Cardiac septum (tissue), 1 donor: ENCODE measurements at regions not wholly inside any gene's neighbourhood (a gene's known extent, or its start where the extent isn't known, plus 50 kb on each side); places are given as distances from the start of the nearest gene placed in this dataset.
"Not testable (repeated sequence)": the region's sequence is repeated elsewhere in the genome, so short reads cannot be mapped to it uniquely, and the experiment has no call there.

ENCODE experiments used
- DNase-seq: peaks from one replicate; pipeline ENCODE4 v3.0.0-alpha.2; 2020; ENCODE audit warnings: low spot score
- intact Hi-C: fragments of 100-400 bp; cut with DNase I; formaldehyde crosslinking; loops from one replicate; pipeline ENCODE4 v1.14.0; 2022
- donor health status: DM: no; HTN: no; CAD: no.

DNA sequence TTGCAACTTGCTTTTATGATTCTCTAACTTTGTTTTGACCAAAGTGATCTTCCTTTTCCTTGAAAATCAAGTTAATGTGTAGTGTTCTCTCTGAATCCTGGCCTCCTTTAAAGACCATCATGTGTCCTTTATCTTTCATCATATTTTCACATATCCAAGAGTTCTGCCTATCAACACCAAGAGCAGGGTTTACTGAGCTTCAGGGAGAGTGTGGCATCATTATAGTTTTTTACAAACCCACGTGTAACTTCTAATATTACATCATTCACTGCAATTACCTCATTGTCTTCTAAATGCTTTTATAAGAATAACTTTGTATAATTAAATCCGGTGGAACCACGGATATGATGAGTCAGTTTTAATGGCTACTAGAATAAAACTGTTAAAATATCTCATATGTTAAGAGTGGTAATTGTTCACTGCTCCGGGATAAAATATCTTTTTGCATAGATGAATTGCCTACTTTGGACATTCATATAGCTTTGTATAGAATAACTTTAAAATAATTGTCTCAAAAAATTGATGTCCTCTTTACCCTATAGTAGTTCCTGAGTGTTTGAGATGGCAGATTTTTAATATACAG lies 248.8 kb upstream of the GRM7 start:
- intact Hi-C loops: no loop called here
- no peak for DNase-seq

DNA sequence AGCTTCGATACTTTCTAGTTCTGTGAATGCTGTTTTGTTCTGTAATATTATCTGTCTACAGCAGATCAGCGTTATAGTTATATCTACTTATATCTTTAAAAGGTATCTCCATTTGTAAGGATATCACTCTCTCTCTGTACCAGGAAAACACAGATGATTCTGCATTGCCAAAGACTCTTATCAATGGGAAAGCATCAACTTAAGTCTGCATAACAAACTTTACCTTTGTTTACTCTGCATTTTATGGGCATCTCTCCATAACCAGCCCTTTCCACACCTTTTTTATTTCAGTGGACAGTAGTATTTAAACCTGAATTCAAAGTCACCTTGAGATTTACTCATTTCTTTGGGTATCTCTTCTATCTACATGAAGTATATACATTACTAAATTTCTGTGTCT lies 238.7 kb upstream of the GRM7 start:
- intact Hi-C loops: no loop called here
- no peak for DNase-seq

DNA sequence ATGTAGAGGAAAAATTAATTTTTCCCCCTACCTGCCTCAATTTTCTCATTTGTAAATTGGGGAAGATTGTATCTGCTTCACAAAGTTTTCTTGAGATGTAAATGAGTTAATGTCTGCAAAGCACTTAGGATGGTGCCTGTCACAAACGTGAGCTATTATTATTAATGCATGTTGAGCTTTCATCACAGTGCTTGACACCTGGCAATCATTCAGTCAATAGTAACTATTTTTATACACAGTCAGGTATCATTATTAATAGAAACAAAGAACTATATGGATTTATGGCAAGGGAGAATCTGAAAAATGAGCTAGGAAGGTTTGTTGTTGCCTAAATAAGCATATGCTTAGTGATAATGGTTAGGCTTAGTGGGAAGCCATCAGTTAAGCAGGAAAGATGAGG lies 238.2 kb upstream of the GRM7 start:
- intact Hi-C loops: no loop called here
- no peak for DNase-seq

DNA sequence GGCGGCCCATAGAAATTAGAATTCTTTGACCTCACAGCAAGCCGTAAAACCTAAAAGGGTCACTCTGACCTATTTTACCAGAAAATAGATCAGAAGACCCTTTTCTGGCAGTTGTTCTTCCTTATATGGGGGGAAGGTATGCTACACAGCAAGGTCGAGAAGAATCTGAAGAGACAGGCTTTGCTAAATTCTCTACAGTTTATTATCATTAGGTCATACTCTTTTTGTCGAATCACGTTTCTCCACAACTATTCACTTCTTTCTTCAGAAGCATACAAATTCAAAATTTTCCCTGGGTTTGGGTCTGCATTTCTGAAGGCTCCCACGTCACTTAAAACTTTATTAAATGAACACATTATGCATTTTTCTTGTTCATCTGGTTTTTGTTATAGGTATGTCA lies 229.5 kb upstream of the GRM7 start:
- intact Hi-C loops: no loop called here
- DNase-seq: no peak

DNA sequence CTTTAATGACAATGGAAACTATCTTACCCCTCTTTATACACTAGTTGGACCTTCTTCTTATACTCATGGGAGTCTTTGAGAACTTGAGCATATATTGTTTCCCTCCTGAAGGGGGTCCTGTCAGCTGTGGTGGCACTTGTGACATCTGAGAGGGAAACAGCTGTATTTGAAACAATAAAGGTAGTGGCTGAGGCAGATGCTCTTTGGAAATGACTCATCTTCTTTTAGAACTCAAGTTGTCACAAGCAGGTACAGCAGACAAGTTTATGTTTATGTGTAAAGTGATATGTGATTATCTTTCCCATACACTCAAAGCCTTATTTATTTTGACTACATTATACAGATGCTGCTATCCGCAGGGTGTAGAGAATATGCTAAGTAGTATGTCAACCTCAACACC lies 220.0 kb upstream of the GRM7 start:
- intact Hi-C loops: no loop called here
- DNase-seq: no peak

DNA sequence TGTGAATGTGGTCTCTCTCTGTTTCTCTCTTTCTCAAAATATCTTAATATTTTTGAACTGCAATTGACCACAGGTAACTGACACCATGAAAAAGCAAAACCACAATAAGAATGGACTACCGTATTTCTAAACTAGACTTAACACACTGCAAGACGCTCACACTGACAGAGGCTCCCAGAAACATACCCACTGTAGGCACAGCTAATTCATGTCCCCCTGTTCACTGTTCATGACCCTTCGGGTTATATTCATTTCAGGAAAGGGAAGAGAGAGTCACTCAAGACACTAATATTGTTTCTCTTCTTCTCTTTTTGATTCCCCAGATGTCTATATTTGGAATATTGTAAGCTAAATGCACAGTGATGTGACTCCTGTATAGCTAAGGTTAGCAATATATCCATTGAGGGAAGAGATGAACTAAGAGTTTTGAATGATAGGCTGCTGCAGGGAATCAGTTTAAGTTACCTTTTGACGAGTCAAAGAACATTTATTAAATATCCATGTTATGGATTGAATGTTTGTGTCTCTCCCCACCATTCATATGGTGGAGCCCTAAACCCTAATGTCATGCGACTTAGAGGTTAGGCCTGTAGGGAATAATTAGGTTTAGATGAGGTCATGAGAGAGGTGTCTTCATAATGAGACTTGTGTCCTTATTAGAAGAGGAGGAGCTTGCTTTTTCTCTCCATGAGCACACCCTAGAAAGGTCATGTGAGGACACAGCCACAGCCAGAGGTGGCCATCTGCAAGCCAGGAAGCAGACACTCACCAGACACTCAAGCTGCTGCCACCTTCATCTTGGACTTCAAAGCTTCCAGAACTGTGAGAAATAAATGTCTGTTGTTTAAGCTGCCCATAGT lies 216.6 kb upstream of the GRM7 start:
- DNase-seq: no peak
- intact Hi-C loops: no loop called here

DNA sequence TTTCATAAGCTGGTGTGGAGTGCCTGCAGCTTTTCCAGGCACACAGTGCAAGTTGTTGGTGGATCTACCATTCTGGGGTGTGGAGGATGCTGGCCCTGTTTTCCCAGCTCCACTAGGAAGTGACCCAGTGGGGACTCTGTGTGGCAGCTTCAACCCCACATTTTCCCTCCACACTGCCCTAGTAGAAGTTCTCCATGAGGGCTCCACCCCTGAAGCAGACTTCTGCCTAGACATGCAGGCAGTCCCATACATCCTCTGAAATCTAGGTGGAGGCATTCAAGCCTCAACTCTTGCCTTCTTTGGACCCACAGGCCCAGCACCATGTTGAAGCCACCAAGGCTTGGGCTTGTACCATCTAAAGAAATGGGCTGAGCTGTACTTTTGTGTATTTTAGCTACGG lies 206.2 kb upstream of the GRM7 start:
- intact Hi-C loops: no loop called here
- no peak for DNase-seq

DNA sequence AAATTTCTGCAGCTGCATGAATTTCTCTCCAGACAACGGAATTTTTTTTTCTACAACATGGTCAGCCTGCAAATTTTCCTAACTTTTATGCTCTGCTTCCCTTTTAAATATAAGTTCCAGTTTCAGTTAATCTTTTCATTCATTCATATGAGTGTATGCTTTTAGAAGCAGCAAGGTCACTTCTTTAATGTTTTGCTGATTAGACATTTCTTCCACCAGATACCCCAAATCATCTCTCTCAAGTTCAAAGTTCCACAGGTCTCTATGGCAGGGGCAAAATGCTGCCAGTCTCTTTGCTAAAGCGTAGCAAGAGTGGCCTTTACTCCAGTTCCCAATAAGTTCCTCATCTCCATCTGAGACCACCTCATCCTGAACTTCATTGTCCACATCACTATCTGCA lies 205.6 kb upstream of the GRM7 start:
- intact Hi-C loops: no loop called here

DNA sequence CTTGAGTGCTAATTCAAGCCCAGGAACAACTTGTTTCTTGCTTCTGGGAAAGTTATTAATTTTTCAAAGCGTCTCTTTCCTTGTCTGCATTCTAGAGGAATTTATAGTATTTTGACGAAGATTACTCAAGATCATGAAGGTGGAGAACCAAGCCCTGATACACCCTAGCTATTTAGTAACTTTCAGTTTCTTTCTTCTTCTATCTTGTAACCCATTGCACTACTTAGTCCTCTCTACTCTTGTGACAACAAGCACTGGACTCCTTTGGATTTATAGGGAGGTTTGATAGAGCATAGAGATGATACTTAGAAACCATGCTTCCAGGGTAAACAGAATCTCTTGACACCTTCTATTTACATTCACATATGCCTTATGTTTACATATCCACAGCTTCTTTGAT lies 203.3 kb upstream of the GRM7 start:
- DNase-seq: no peak

More for the DNA sequence above, 205.6 kb upstream of the GRM7 start:
- no peak for DNase-seq

DNA sequence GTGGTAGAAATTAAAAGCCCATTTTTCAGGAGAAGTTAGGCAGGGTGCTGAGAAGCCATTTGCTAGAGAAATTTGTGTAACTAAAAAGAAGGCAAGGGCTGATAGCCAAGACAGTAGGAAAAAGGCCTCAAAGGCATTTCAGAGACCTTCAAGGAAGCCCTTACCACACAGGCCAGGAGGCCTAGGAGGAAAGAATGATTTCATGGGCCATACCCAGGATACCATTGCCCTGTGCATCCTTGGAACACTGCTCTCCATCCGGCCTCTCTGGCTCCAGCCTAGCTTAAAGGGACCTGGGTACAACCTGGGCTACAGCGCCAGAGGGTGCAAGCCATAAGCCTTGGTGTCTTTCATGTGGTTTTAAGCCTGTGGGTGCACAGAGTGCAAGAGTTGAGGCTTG lies 193.6 kb upstream of the GRM7 start:
- intact Hi-C loops: no loop called here
- no peak for DNase-seq

More for the DNA sequence above, 203.3 kb upstream of the GRM7 start:
- intact Hi-C loops: no loop called here

DNA sequence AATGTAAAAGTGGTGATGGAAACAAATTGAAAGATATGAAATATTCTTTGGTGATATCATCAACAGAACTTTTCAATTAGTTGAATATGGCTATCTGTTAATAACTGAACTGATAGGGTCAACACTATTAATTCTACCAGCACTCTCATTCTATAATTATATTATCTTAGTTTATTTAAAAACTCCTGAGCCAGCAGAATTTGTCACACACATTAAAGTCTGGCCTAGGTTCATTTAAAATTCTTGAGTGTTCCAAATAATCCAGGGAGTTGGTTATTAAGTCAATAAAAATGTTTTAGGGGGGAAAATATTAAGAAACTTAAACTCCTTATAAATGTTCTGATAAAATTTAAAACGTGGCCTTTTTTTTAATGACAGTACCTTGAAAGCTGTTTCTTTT lies 189.6 kb upstream of the GRM7 start:
- intact Hi-C loops: no loop called here
- no peak for DNase-seq

DNA sequence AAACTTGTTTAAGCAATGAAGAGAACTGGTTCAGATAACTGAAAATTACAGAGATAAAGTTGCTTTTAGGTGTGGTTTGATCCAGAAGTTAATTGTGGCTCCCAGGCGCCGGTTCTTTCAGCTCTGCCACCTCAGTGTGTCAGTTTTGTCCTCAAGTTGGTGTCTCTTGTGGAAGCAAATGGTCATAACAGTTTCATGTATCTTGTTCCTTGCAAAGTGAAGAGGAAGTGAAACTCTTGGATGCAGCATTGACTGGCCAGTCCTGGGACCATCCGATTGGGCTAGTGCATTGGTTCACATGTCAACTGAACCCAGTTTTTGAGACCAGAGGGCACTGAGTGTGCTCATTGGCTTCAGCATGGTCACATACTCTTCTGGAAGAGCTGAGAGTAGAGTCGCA lies 181.4 kb upstream of the GRM7 start:
- no peak for DNase-seq
- intact Hi-C loops: no loop called here

DNA sequence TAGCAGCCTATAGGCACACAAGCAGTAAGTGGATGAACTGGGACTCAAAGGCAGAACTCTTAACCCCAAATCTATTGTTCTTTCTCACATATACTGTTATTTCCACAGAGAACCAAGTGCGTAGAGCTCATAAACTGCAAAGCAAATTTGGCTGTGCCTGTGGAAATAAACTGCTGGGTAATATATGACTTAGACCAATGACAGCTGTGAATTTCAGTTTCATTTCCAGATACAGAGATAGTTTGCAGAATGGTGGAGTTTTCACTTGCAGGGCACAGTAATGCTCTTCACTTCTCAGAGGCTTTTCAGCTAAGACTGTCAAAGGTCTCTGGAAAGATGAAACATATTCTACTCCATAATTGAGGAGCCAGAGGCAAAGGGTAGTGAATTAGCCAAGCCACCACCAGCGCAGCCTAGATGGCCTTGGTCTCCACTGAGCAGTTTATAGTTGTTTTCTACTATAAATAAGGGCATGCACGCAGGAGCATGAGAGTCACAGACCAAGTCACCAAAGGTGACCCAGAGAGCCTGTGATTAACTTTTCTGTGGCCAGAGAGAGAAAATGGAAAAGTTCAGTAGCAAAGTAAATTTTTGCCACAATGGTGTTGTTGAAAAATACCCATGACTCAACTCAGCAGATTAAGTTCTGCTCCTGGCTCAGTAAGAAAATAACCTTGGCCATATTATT lies 180.7 kb upstream of the GRM7 start:
- intact Hi-C loops: no loop called here
- DNase-seq: no peak

DNA sequence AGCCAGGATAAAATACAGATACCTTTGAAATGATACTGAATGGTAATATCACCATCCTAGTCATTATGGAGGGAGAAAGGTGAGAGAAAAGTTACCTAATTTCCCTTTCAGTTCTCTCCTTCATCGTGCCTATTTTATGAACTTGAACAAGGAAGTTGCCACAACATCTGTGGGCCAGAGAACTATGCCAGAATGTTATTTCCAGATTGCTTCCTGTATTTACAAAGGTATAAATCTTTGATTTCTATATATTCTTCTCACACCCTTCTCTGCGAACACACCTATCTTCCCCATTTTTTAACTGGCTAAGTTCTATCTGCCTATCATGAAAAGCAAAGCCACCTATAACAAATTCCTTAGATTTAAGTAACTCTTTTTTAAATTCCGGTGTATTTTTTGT lies 163.6 kb upstream of the GRM7 start:
- DNase-seq: no peak
- intact Hi-C loops: no loop called here

DNA sequence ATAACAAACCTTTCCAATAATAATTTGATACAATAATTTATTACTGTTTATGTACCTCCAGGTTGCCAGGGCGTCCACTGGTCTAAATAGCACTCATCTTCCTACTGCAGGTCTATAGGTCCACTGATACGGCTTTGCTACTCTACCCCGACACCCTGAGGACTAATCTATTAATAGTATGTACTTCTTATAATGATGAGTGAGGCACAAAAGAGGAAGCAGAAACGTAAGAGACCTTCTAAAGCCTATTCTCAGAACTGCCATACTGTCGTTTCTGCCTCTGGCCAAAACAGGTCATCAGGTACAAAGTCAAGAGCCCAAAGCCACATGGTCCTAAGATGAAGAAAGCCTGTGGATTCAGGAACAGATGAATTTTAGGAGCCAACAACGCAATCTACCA lies 163.2 kb upstream of the GRM7 start:
- intact Hi-C loops: no loop called here
- DNase-seq: no peak

DNA sequence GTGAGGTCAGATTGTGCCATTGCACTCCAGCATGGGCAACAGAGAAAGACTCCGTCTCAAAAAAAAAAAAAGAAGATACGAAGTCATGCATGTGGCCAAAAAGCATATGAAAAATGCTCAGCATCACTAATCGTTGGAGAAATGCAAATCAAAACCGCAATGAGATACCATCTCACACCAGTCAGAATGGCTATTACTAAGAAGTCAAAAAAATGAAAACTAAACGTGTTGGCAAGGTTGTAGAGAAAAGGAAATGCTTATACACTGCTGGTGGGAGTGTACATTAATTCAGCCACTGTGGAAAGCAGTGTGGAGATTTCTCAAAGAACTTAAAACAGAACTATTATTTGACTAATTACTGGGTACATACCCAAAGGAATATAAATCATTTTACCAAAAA lies 156.1 kb upstream of the GRM7 start:
- intact Hi-C loops, DNase-seq: not testable (repeated sequence)

DNA sequence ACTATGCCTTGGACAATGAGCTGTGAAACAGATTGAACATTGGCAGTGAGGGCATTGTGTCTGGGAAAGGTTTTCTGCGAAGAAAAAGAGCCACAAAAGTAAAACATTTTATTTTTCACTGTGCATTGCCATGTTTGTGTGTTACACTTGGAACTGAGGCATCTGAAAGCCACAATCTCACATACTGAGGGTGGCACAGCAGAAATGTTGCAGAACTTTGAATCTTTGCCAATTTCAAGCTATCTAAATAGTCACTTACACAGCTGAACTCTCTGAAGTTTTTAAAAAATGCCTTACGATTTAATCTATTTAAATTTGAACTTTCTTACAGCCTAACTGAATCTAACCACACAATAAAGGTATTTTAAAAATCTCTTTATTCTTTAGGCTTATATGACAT lies 154.1 kb upstream of the GRM7 start:
- intact Hi-C loops: no loop called here
- no peak for DNase-seq

DNA sequence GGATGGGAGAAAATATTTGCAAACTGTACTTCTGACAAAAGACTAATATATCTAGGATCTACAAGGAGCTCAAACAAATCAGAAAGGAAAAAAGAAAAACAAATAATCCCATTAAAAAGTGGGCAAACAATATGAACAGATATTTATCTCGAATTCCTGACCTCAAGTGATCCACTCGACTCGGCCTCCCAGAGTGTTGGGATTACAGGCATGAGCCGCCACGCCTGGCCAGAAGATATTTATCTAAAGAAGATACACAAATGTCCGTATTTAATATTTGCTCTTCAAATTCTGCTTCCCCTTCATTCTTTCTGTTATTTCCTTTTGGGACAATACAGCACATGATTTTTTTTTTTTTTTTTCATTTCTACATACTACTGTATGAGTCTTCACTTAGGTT lies 151.7 kb upstream of the GRM7 start:
- no peak for DNase-seq
- intact Hi-C loops: no loop called here

DNA sequence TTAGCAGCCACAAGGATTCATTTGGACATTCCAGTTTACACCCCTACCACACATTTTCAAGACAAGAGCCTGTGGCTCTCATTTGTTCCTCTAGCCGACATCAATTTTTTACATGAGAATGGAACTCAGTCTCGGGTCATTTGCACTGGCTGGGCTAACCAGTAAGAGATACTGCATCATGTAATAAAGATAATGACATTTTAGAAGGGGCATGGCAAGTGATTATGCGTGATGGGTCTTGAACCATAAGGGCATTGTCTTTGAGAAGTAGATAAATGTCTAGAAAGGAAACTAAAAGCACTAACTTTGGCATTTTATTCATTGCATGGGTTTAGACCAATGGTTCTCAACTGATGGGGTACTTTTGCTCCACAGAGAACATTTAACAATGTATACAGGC lies 146.0 kb upstream of the GRM7 start:
- intact Hi-C loops: no loop called here
- no peak for DNase-seq

DNA sequence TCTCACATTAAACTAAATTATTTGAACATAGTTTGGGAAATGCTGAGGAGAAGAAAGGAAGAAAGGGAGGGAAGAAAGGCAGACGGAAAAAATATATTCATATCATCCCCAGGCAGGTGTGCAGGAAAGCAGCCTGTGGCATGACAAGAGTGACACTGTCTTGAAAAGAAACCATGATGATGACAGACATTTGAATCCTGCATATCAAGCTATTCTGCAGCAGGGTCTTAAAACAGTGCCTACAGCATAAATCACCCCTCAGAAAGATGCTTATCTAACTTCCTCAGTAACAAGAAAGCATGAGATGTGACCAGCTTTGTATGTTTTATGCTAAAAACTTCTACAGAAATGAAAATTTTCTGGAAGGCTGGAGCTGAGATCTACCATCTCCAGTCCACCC lies 144.5 kb upstream of the GRM7 start:
- intact Hi-C loops: no loop called here
- no peak for DNase-seq
